GM18858 (cell line): ENCODE measurements at regions not wholly inside any gene's neighbourhood (a gene's known extent, or its start where the extent isn't known, plus 50 kb on each side); places are given as distances from the start of the nearest gene placed in this dataset.
A peak's percentile ranks its signal among the peaks of the same experiment; 100 is the strongest.

Source experiments
- ATAC-seq: cut with Tn5 transposase; IDR thresholded peaks from one replicate; pipeline ENCODE4 v1.9.1; 2021; ENCODE audit not compliant: unreplicated experiment

GRCh38 chr10:108409306-108409705 lies 1244.8 kb upstream of the SORCS1 start:
- no peak for ATAC-seq

GRCh38 chr10:108404155-108404554 lies 1239.6 kb upstream of the SORCS1 start:
- no peak for ATAC-seq

GRCh38 chr10:108399465-108399864 lies 1235.0 kb upstream of the SORCS1 start:
- no peak for ATAC-seq

- no peak for ATAC-seq
These were observed 1228.6 kb upstream of the SORCS1 start for GRCh38 chr10:108393089-108393488.

- no peak for ATAC-seq
These were observed 1227.8 kb upstream of the SORCS1 start for GRCh38 chr10:108392286-108392685.

GRCh38 chr10:108388706-108389105 lies 1224.2 kb upstream of the SORCS1 start:
- ATAC-seq: no peak

- no peak for ATAC-seq
These were observed 1221.5 kb upstream of the SORCS1 start for GRCh38 chr10:108385963-108386362.

GRCh38 chr10:108384378-108384777 lies 1219.9 kb upstream of the SORCS1 start:
- ATAC-seq: no peak

- ATAC-seq: no peak
These were observed 1214.3 kb upstream of the SORCS1 start for GRCh38 chr10:108378779-108379178.

- no peak for ATAC-seq
These were observed 1211.2 kb upstream of the SORCS1 start for GRCh38 chr10:108375691-108376090.

- no peak for ATAC-seq
These were observed 1210.5 kb upstream of the SORCS1 start for GRCh38 chr10:108374991-108375390.

- ATAC-seq: no peak
These were observed 1201.0 kb upstream of the SORCS1 start for GRCh38 chr10:108365541-108365940.

- ATAC-seq: no peak
These were observed 1199.1 kb upstream of the SORCS1 start for GRCh38 chr10:108363576-108363975.

- ATAC-seq: no peak
These were observed 1198.5 kb upstream of the SORCS1 start for GRCh38 chr10:108362961-108363360.

- ATAC-seq: no peak
These were observed 1197.8 kb upstream of the SORCS1 start for GRCh38 chr10:108362296-108362695.

- ATAC-seq: no peak
These were observed 1195.7 kb upstream of the SORCS1 start for GRCh38 chr10:108360187-108360586.

- peak; percentile 82 for ATAC-seq
These were observed 1194.4 kb upstream of the SORCS1 start for GRCh38 chr10:108358912-108359311.

- ATAC-seq: no peak
These were observed 1188.3 kb upstream of the SORCS1 start for GRCh38 chr10:108352771-108353170.

- no peak for ATAC-seq
These were observed 1183.7 kb upstream of the SORCS1 start for GRCh38 chr10:108348215-108348614.

GRCh38 chr10:108346066-108346465 lies 1181.6 kb upstream of the SORCS1 start:
- ATAC-seq: no peak

GRCh38 chr10:108338146-108338545 lies 1173.6 kb upstream of the SORCS1 start:
- no peak for ATAC-seq

GRCh38 chr10:108336836-108337235 lies 1172.3 kb upstream of the SORCS1 start:
- ATAC-seq: no peak

GRCh38 chr10:108327706-108328105 lies 1163.2 kb upstream of the SORCS1 start:
- ATAC-seq: no peak

- no peak for ATAC-seq
These were observed 1158.8 kb upstream of the SORCS1 start for GRCh38 chr10:108323274-108323798.
